ENCODE measurements at regions not wholly inside any gene's neighbourhood (a gene's known extent, or its start where the extent isn't known, plus 50 kb on each side); places are given as distances from the start of the nearest gene placed in this dataset.

- TF ChIP-seq TAF1 (IDR thresholded peaks at IDR 0.05; ENCODE audit: low read depth, low read length): no peak
- no peak for TF ChIP-seq TEAD4 (IDR thresholded peaks at IDR 0.05; ENCODE audit: low read depth, low read length)
- TF ChIP-seq HDAC6 (IDR thresholded peaks at IDR 0.05; ENCODE audit: low read depth, low read length): no peak
- TF ChIP-seq BCL11A (IDR thresholded peaks at IDR 0.05; ENCODE audit: low read depth in 2 of 2, low read length in 2 of 2): no peak
- TF ChIP-seq CBX5 (IDR thresholded peaks at IDR 0.05; ENCODE audit: low read depth, low read length): no peak
- no peak for TF ChIP-seq BRCA1 (IDR thresholded peaks at IDR 0.05; ENCODE audit: low read depth, low read length)
- TF ChIP-seq CTBP2 (IDR thresholded peaks at IDR 0.05; ENCODE audit: borderline replicate concordance, insufficient read depth, insufficient read length, low read length): no peak
- no peak for TF ChIP-seq KDM1A (IDR thresholded peaks at IDR 0.05; ENCODE audit: borderline replicate concordance, low read length)
- TF ChIP-seq SIX5 (IDR thresholded peaks at IDR 0.05; ENCODE audit: low read depth, low read length): no peak
- no peak for TF ChIP-seq SUZ12 (IDR thresholded peaks at IDR 0.05; ENCODE audit: low read length)
- no peak for TF ChIP-seq SP1 (IDR thresholded peaks at IDR 0.05; ENCODE audit: low read depth, low read length)
- no peak for TF ChIP-seq E2F6 (IDR thresholded peaks at IDR 0.05)
- no peak for TF ChIP-seq EP300 (IDR thresholded peaks at IDR 0.05; ENCODE audit: borderline replicate concordance in 1 of 2, low read depth in 2 of 2, low read length in 2 of 2)
Measured at GRCh38 chr5:101937041-101937440, 359.0 kb downstream of the SLCO4C1 start (continued).

All from H1 (cell line).